ENCODE measurements at regions not wholly inside any gene's neighbourhood (a gene's known extent, or its start where the extent isn't known, plus 50 kb on each side); places are given as distances from the start of the nearest gene placed in this dataset.

- TF ChIP-seq CBX5 (IDR thresholded peaks at IDR 0.05; ENCODE audit: low read depth, low read length) (no peak), TBP (IDR thresholded peaks at IDR 0.05; ENCODE audit: low read depth, low read length) (no peak), CTBP2 (IDR thresholded peaks at IDR 0.05; ENCODE audit: borderline replicate concordance, insufficient read depth, insufficient read length, low read length) (no peak), ZNF274 (IDR thresholded peaks at IDR 0.05; ENCODE audit: borderline replicate concordance, extremely low read depth, low read length) (no peak), SUZ12 (IDR thresholded peaks at IDR 0.05; ENCODE audit: low read length) (no peak)
These were observed 171.2 kb upstream of the KIF2A start (continued) for GRCh38 chr5:62134811-62135210.
